GM18511 (cell line): ENCODE measurements at regions not wholly inside any gene's neighbourhood (a gene's known extent, or its start where the extent isn't known, plus 50 kb on each side); places are given as distances from the start of the nearest gene placed in this dataset.
"Not testable (repeated sequence)": the region's sequence is repeated elsewhere in the genome, so short reads cannot be mapped to it uniquely, and the experiment has no call there.

Experiments used
- ATAC-seq: cut with Tn5 transposase; IDR thresholded peaks from one replicate; pipeline ENCODE4 v1.9.1; 2021; ENCODE audit warnings: mild to moderate bottlenecking, moderate library complexity; ENCODE audit not compliant: unreplicated experiment

DNA sequence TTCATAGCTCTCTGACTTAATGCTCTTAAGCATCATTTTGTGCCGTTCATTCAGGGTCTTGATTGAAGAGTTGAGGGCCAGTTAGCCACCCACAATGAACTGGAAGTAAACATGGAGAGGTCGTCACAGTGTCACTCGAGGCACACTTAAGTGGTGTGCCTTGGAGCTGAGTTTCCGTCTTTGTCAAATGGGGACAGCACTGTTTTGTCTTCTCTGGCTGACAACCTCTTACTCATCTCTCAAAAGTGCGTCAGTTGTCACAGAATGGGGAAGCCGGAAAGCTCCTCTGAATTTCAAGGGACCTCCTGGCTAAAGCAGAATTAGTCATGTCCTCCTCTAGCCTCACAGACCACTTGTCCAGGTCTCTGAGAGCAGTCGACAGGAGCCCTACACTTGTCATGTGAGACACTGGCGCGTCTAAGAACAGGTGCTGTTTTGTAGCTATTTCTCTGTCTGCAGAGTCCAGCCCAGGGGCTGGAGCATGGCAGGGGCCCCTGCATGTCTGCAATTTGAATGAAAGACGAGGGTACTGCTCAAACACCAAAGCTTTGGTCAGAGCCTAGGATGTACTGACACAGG lies 231.5 kb downstream of the NPIPA7 start:
- ATAC-seq, result not testable (repeated sequence)

DNA sequence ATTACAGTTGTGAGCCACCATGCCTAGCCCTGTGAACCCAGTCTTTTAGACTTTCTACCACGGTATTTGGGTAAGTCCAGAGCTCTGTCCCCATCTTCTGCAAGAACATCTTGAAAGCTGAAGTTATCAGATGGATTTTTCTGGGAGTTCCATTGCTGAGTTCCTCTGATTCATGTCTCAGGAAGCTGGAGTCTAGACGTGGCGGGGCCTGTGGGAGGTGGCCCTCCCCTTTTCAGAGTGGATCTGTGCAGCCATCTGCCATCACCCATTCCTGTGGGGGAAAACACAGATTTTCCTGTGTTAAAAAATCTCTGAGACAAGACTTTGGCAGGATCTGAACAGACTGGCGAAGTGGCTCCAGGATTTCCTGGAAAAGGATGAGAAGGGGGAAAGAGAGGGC lies 234.3 kb downstream of the NPIPA7 start:
- ATAC-seq, result not testable (repeated sequence)

DNA sequence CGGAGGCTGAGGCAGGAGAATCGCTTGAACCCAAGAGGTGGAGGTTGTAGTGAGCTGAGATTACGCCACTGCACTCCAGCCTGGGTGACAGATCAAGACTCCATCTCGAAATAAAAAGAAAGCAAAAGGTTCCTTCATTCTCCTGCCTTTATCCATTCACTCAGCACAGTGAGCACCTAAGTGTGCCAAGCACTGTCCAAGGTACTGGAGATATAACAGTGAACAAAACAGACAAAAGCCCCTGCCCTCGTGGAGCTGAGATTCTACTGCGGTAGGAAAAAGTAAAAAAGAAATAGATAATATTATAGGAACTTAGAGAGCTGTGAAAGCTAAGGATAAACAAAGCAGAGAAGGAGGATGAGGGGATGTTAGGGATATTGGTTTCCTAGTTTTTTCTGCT lies 235.5 kb downstream of the NPIPA7 start:
- not testable (repeated sequence) for ATAC-seq

DNA sequence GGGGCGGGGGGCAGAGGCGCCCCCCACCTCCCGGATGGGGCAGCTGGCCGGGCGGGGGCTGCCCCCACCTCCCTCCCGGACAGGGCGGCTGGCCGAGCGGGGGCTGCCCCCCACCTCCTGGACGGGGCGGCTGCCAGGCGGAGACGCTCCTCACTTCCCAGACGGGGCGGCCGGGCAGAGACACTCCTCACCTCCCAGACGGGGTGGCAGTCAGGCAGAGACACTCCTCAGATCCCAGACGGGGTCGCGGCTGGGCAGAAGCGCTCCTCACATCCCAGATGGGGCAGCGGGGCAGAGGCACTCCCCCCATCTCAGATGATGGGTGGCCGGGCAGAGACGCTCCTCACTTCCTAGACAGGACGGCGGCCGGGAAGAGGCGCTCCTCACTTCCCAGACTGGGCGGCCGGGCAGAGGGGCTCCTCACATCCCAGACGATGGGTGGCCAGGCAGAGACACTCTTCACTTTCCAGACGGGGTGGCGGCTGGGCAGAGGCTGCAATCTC lies 240.1 kb downstream of the NPIPA7 start:
- ATAC-seq, result not testable (repeated sequence)

DNA sequence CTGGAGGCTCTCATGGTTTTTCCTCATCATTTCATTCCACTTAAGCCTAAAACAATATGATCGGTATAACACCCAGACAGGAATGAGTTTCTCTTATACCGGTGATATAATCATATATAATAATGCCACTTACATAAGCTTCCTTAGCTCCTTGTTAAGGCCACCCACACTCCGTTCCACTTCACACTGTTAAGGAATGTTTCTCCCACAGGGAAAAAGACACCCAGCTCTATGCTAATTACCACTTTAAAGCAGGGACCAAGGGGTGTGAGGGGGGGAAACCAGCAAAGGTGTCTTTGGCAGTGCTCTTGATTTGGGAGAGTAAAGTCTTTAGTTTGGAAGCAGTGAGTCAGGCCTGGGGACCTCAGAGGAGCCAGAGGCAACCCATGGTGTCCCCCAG lies 245.4 kb downstream of the NPIPA7 start:
- ATAC-seq, result not testable (repeated sequence)

DNA sequence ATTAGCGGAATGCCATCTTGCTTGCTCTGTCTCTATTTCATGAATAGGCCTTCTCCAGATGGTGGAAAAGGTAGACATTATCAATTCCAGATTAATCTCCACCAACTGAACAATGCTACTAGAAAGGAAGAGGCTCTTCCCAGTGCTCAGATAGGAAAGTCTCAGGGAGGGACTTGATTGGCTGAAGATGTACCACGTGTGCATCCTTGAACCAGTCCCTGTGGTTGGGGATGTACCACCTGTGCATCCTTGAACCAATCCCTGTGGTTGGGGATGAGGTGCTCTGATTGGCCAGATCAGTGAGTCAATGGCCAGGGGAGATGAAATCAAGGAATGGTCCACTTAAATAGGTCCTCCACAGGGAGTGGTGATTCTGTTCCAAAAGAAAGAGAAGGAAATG lies 246.2 kb downstream of the NPIPA7 start:
- not testable (repeated sequence) for ATAC-seq

DNA sequence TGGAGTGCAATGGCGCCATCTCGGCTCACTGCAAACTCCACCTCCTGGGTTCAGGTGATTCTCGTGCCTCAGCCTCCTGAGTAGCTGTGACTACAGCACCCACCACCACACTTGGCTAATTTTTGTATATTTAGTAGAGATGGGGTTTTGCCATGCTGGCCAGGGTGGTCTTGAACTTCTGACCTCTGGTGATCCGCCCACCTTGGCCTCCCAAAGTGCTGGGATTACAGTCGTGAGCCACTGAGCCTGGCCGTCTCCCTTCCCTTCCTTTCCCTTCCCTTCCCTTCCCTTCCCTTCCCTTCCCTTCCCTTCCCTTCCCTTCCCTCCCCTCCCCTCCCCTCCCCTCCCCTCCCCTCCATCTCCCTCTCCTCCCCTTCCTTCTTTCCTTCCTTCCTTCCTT lies 248.9 kb downstream of the NPIPA7 start:
- ATAC-seq, result not testable (repeated sequence)

DNA sequence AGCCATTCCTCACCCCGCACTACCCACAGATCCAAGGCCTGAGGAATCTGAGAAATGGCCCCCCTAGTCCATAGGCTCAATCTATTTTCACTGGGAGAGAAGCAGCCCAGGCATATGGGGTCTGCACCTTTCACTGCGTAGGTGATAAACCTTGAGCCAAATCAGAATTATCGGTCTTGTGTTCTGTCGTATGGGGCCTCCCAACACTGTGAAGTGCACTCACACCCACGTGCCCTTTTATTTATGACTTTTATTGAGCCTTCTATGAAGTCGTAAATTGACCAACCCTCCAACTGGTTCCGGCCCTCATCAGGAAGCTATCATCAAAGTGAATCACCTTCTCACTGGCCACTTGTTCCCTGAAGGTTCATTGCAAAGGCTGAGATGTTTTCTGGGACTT lies 259.3 kb downstream of the NPIPA7 start:
- not testable (repeated sequence) for ATAC-seq

DNA sequence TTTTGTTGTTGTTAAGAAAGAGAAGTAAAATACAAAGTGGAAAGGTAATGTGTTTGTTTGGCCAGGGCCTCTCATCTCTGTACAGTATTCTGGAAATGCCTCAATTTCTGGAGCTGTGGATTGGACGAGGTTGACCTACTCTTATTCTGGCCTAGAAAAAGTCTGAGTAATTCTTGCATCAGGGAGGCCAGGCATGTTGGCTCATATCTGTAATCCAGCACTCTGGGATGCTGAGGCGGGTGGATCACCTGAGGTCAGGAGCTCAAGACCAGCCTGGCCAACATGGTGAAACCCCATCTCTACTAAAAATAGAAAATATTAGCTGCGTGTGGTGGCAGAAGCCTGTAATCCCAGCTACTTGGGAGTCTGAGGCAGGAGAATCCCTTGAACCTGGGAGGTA lies 259.8 kb downstream of the NPIPA7 start:
- ATAC-seq, result not testable (repeated sequence)

DNA sequence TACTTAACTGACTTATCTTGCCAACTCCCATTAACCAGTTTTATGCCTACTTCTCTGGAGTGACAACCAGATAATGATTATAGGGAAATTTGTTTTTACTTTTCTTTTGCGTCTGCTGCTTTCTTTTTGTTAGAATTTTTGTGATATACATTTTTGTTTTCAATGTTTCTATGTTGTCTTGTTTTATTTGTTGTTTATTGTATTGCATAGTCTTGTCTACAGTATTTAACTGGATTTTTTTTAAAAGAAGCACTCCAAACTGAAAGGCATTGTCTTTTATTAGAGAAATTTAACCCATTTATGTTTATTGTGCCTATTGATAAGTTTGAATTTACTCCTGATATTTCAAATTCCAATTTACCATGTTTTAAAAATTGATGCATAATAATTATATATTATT lies 264.9 kb downstream of the NPIPA7 start:
- ATAC-seq, result not testable (repeated sequence)

DNA sequence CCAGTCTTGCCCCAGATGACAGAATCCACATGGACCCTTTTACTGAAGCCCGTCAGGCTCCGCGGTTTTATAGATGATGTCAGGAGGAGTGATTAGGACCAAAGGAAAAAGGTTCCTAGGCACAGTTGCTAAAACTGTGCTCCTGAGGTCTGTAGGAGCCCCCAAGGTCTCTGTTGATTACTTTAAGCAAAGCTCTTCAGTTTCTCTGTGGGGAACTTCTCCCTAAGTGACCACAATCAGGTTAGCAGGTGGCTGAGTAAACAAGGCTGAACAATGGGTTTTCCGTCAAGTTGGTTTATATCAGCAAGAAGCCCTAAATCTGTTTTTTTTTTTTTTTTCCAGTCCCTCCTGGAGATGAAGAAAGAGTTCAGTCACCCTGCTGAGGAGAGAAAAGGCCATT lies 269.1 kb downstream of the NPIPA7 start:
- not testable (repeated sequence) for ATAC-seq

DNA sequence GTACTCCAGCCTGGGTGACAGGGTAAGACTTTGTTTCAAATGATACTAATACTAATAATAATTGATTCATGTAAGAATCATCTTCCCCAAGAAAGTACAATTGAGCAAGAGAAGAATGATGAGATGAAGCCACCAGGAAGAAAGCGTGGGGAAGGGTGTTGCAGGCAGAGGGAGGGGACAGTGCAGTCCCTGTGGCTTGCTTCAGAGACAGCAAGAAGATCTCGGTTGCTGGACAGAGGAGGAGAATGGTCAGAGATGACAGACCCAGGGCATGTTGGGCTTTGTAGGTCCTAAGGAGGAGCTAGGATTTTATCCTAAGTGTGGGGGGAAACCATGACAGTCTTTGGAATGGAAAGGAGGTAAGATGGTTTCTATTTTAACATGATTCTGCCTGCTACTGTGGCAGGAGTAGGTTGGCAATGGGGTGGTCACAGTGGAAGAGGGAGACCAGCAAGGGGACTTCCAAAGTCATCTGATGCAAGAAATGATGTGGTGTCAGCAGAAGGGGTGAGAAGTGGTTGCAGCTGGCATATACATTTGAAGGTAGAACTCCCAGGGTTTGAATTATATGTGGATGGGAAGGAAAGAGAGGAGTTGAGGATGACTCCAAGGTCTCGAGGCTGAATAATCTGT lies 293.4 kb downstream of the NPIPA7 start:
- ATAC-seq, result not testable (repeated sequence)

DNA sequence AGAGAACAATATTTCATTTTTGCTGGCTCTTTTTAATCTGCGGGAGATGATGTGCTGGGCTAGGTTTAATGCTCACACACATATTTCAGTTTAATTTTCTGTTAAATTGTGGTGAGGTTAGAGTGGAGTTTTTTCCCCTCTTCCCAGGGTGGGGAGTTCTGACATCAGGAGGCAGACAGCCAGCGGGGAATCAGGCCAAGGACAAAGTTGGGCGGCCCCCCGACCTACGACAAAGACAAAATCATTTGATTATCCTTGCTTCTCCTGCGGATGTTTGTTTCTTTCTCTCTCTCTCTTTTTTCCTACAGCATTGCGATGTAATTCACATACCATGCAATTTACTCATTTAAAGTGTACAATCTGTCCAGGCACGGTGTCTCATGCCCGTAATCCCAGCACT lies 295.9 kb downstream of the NPIPA7 start:
- not testable (repeated sequence) for ATAC-seq

DNA sequence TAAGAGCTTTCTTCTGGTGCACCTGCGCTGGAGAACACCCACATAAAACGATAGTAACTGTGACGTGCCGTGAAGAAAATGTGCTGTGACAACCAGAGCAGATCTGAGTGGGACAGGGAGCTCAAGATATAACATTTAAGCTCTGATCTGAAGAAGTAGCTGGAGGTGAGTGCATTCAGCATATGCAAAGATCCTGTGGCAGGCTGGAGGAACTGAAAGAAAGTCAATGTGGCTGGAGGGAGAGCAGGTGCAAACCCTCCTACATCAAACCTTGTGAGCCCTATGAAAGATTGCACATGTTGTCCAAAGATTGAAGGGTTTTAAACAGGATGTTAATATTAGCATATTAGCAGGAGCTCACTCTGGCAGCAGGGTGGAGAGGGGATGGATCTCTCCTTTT lies 342.9 kb downstream of the NPIPA7 start:
- ATAC-seq, result not testable (repeated sequence)

DNA sequence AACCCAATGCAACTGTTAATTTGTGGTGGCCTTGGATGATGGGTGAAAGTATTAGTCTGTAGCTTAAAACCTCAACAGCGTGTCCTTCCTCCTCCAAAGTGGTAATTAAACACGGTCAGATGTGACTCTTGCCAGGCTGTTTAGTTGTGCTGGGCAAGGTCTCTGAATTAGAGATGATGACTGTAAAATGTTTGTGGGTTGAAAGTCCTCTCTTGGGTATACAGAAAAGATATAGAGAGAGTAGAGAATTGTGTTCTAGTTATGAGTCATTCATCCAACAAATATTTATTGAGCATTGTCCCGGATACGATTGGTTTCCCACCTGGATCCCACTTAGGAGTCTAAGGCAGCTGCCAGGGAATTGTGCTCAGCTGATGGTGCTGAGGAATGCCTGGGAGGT lies 343.7 kb downstream of the NPIPA7 start:
- not testable (repeated sequence) for ATAC-seq

DNA sequence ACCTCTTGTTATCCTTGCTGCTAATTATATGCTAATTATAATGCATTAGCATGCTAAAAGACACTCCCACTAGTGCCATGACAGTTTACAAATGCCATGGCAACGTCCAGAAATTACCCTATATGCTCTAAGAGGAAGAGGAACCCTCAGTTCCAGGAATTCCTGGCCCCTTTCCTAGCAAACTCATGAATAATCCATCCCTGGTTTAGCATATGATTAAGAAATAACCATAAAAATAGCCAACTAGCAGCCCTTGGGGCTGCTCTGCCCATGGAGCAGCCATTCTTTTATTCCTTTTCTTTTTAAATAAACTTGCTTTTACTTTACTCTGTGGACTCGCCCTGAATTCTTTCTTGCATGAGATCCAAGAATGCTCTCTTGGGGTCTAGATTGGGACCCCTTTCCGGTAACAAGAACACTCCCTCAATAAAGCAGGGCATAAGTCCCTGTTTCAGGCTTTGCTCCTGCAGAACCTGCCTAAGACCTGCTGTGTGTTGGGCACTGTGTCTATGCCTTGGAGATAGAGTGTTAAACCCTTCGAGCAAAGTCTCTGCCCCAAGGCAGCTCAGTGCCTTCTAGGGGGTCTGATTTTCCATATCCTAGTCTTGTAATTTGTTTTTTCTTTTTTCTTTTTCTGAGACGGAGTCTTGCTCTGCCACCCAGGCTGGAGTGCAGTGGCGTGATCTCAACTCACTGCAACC lies 345.0 kb downstream of the NPIPA7 start:
- not testable (repeated sequence) for ATAC-seq

DNA sequence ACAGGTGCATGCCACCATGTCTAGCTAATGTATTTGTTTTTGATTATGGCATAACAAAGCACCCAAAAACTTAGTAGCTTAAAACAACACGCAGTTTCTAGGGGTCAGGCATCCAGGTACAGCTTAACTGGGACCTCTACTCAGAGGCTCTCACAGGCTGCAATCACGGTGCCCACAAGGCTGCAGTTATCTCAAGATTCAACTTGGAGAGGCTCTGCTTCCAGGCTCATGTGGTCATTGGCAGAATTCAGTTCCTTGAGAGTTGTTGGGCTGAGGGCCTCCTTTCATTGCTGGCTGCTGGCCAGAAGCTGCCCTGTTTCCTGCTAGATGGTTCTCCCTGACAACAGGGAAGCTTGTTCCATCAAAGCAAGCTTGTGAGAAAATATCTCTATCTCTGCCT lies 348.1 kb downstream of the NPIPA7 start:
- not testable (repeated sequence) for ATAC-seq

DNA sequence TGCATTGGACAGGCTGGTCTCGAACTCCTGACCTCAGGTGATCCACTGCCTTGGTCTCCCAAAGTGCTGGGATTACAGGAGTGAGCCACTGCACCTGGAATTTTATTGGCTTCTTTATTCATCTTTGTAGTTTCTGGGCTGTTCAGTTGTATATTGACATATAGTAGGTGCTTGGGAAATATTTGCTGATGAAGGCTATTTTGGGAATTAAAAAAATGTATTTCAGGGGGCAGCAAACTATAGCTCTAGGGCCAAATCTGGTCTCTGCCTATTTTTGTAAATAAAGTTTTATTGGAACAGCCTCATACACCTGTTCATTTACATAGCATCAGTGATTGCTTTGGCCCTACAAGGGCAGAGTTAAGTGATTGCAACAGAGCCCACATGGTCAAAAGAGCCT lies 363.6 kb downstream of the NPIPA7 start:
- not testable (repeated sequence) for ATAC-seq

DNA sequence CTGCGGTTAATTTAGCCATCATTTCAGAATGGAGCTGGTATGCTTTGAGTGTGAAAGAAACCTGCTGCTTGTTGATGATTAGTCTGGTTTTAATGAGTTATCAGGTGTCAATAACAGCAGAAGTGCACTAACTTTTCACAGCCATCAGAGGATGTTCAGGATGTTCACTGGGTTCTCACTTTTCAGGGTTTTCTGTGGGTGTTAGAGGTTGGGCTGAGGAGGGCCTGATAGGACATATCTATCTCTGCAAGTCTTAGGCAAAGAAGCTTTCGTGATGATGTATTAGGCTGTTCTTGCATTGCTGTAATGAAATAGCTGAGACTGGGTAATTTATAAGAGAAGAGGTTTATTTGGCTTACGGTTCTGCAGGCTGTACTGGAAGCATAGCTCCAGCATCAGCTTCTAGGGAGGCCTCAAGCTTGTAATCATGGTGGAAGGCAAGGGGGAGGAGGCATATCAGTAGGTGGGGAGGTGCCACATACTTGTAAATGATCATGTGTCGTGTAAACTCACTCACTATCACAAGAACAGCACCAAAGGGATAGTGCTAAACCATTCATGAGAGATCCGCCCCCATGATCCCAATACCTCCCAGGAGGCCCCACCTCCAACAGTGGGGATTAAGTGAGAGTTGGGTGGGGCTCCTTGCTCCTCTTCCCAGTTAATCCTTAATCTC lies 376.2 kb downstream of the NPIPA7 start:
- ATAC-seq, result not testable (repeated sequence)

DNA sequence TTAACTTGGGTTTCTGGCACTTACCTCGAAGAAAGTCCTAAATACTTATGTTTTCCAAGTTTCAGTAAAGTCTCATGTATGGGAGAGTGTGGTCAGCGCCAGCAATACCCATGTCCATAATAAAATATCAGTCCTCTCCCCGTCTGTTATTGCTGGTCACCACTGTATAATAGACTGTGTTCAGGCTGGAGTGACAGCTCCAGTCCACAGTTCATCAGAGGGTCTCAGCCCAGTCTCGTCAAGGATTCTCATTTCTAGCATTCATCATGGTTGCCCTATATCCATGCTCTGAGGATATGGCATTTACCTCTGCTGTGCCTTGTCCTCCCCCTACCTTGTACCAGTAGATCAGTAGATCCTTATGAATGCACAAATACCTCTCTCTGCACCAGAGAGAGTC lies 384.5 kb downstream of the NPIPA7 start:
- ATAC-seq, result no peak

DNA sequence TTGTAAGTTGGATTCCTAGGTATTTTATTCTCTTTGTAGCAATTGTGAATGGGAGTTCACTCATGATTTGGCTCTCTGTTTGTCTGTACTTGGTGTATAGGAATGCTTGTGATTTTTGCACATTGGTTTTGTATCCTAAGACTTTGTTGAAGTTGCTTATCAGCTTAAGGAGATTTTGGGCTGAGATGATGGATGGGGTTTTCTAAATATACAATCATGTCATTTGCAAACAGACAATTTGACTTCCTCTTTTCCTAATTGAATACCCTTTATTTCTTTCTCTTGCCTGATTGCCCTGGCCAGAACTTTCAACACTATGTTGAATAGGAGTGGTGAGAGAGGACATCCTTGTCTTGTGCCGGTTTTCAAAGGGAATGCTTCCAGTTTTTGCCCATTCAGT lies 391.8 kb downstream of the NPIPA7 start:
- ATAC-seq, result not testable (repeated sequence)
